Skeletal muscle tissue (tissue), 3 donors: ENCODE measurements at regions not wholly inside any gene's neighbourhood (a gene's known extent, or its start where the extent isn't known, plus 50 kb on each side); places are given as distances from the start of the nearest gene placed in this dataset.

Source experiments
- H3K27ac ChIP-seq: one replicate; pipeline ENCODE4 v1.7.0; 2013; ENCODE audit warnings: mild to moderate bottlenecking, low read depth, low read length, inconsistent platforms
- H3K27me3 ChIP-seq, 3 donors: one replicate each; pipeline ENCODE4 v1.7.0; 2013; ENCODE audit warnings: low read length in 3 of 3; ENCODE audit not compliant: control insufficient read depth in 3 of 3, insufficient read depth in 3 of 3
- H3K36me3 ChIP-seq, 3 donors: one replicate each; pipeline ENCODE4 v1.7.0; 2013; ENCODE audit warnings: low read length in 3 of 3; ENCODE audit not compliant: control insufficient read depth in 3 of 3, insufficient read depth in 3 of 3
- H3K4me1 ChIP-seq, 3 donors: one replicate each; pipeline ENCODE4 v1.7.0; 2013; ENCODE audit warnings: low read length in 3 of 3, mild to moderate bottlenecking in 3 of 3; ENCODE audit not compliant: control insufficient read depth in 3 of 3, insufficient read depth in 3 of 3
- H3K4me3 ChIP-seq, 3 donors: one replicate each; pipeline ENCODE4 v1.7.0; 2013; ENCODE audit warnings: low read length in 3 of 3
- H3K9ac ChIP-seq, 3 donors: one replicate each; pipeline ENCODE4 v1.7.0; 2013; ENCODE audit warnings: low read length in 3 of 3, mild to moderate bottlenecking in 3 of 3, moderate library complexity in 2 of 3, low read depth in 1 of 3
- H3K9me3 ChIP-seq, 3 donors: one replicate each; pipeline ENCODE4 v1.7.0; 2013; ENCODE audit warnings: low read length in 3 of 3; ENCODE audit not compliant: control insufficient read depth in 3 of 3
- donor health status: Osteomylitis.

- H3K4me3 ChIP-seq: no peak overlapping the region
- H3K9ac ChIP-seq: no peak overlapping the region
- peaks cover 0 to 2% (median 0%) of the 10 kb centered on the region in 3 donors for H3K9me3 ChIP-seq
- peaks cover 19 to 30% (median 27%) of the 10 kb centered on the region in 3 donors for H3K27me3 ChIP-seq
- no peaks in the 10 kb centered on the region for H3K4me1 ChIP-seq
- no peak overlapping the region for H3K27ac ChIP-seq
- no peaks in the 10 kb centered on the region for H3K36me3 ChIP-seq
Measured at GRCh38 chr9:97759581-97760288, 62.6 kb upstream of the XPA start.

GRCh38 chr9:97761056-97761598, 64.0 kb upstream of the XPA start:
- no peak overlapping the region for H3K27ac ChIP-seq
- no peaks in the 10 kb centered on the region for H3K36me3 ChIP-seq
- H3K4me3 ChIP-seq: no peak overlapping the region
- no peaks in the 10 kb centered on the region for H3K4me1 ChIP-seq
- H3K9ac ChIP-seq: no peak overlapping the region
- no peaks in the 10 kb centered on the region for H3K9me3 ChIP-seq
- H3K27me3 ChIP-seq: peaks cover 19 to 30% (median 27%) of the 10 kb centered on the region in 3 donors

DNA sequence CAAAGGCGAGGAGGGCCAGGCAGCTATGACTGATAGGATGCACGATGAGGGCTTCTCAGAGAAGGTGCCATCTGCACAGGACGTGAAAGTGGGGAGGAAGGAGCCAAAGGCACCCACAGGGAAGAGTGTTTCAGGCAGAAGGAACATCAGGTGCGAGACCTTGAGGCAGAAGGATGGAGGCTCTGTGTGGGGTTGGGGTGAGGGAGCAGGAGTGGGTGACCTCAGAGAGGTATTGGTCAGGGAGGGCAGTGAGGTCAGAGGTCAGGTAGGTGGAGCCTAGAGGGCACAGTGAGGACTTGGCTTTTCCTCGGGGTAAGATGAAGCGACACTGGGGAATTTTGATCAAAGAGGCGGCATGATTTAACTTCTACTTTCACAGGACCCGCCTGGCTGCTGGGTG, 64.7 kb upstream of the XPA start:
- Histone ChIP-seq H3K27me3 (peaks cover 17 to 31% (median 30%) of the 10 kb centered on the region in 3 donors), H3K27ac (no peak overlapping the region), H3K9me3 (no peaks in the 10 kb centered on the region)

GRCh38 chr9:97763874-97764273, 66.7 kb upstream of the XPA start:
- Histone ChIP-seq H3K4me1 (no peaks in the 10 kb centered on the region), H3K27ac (no peak overlapping the region), H3K9me3 (no peaks in the 10 kb centered on the region), H3K4me3 (no peak overlapping the region), H3K36me3 (no peaks in the 10 kb centered on the region), H3K27me3 (peaks cover 14 to 31% (median 30%) of the 10 kb centered on the region in 3 donors), H3K9ac (no peak overlapping the region)

More for the DNA sequence above, 64.7 kb upstream of the XPA start:
- Histone ChIP-seq H3K9ac (no peak overlapping the region), H3K4me3 (no peak overlapping the region), H3K4me1 (no peaks in the 10 kb centered on the region), H3K36me3 (no peaks in the 10 kb centered on the region)

DNA sequence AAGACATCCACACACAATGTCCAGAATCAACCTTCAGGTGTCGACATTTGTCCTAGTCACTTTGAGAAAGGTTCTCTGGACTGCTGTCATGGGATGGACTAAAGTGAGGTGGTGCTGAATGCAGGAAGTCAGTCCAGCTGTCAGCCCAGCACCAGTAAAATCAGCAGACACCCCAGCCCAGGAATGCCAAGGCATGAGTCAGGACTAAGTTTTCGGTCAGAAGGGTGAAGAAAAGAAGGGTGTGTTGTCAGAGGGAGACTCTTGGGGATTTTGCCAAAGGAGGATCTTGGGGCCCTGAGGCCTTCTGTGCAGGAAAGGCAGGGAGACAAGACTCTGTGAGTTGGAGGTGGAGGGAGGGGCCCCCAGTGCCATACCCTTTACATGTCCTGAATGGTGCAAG, 69.0 kb upstream of the XPA start:
- Histone ChIP-seq H3K4me3 (no peak overlapping the region), H3K9ac (no peak overlapping the region), H3K27me3 (peaks cover 24 to 42% (median 37%) of the 10 kb centered on the region in 3 donors), H3K36me3 (no peaks in the 10 kb centered on the region), H3K9me3 (no peaks in the 10 kb centered on the region), H3K27ac (no peak overlapping the region), H3K4me1 (no peaks in the 10 kb centered on the region)

GRCh38 chr9:97766610-97767009, 69.5 kb upstream of the XPA start:
- Histone ChIP-seq H3K4me1 (no peaks in the 10 kb centered on the region), H3K27ac (no peak overlapping the region), H3K4me3 (no peak overlapping the region), H3K9ac (no peak overlapping the region), H3K36me3 (no peaks in the 10 kb centered on the region), H3K9me3 (no peaks in the 10 kb centered on the region), H3K27me3 (peaks cover 25 to 37% (median 34%) of the 10 kb centered on the region in 3 donors)

- H3K27me3 ChIP-seq: peaks cover 22 to 34% (median 29%) of the 10 kb centered on the region in 3 donors
- H3K4me3 ChIP-seq: no peak overlapping the region
- no peak overlapping the region for H3K27ac ChIP-seq
- H3K9ac ChIP-seq: no peak overlapping the region
- no peaks in the 10 kb centered on the region for H3K9me3 ChIP-seq
- no peaks in the 10 kb centered on the region for H3K4me1 ChIP-seq
- no peaks in the 10 kb centered on the region for H3K36me3 ChIP-seq
Measured at GRCh38 chr9:97767891-97768290, 70.8 kb upstream of the XPA start.

DNA sequence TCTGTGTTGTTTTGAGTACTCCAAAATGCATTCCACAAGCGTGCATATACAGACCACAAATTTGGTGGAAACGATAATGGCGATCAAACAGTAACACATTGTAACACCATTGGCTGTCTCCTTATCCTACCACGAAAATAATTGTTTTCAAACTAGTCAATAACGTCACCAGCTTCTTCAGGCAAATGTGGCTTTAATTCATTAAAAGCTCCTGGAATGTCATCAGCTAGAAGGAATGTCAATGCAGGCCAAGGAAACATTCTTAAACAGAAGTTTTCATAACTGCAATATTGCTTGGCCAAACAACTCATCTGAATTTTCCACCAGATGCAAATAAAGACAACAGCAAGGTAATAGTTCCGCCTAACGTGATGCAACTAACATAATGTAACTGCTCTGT, 71.6 kb upstream of the XPA start:
- Histone ChIP-seq H3K4me1 (no peaks in the 10 kb centered on the region), H3K4me3 (no peak overlapping the region), H3K36me3 (no peaks in the 10 kb centered on the region), H3K27me3 (peaks cover 22 to 35% (median 31%) of the 10 kb centered on the region in 3 donors), H3K9me3 (no peaks in the 10 kb centered on the region), H3K9ac (no peak overlapping the region), H3K27ac (no peak overlapping the region)

DNA sequence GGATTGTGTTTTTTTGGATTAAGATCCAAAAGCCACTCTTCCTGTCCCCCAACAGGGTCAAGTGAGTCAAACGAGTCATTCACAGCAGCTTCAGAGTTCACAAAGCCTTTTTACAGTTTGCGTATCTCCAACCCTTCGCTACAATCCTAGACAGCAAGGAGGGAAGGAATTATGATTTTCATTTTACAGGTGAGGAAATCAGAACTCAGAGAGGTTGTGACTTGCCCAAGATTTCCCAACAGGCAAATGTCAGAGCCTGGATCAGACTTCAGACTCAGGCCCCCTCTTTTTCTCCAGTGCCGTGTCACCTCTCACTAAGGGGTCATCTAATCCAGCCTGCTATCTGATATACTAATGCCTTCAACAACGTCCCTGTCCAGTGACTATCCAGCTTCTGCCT, 72.1 kb upstream of the XPA start:
- no peak overlapping the region for H3K27ac ChIP-seq
- H3K9me3 ChIP-seq: no peaks in the 10 kb centered on the region
- no peak overlapping the region for H3K9ac ChIP-seq
- no peak overlapping the region for H3K4me3 ChIP-seq
- no peaks in the 10 kb centered on the region for H3K36me3 ChIP-seq
- no peaks in the 10 kb centered on the region for H3K4me1 ChIP-seq
- peaks cover 22 to 35% (median 29%) of the 10 kb centered on the region in 3 donors for H3K27me3 ChIP-seq

DNA sequence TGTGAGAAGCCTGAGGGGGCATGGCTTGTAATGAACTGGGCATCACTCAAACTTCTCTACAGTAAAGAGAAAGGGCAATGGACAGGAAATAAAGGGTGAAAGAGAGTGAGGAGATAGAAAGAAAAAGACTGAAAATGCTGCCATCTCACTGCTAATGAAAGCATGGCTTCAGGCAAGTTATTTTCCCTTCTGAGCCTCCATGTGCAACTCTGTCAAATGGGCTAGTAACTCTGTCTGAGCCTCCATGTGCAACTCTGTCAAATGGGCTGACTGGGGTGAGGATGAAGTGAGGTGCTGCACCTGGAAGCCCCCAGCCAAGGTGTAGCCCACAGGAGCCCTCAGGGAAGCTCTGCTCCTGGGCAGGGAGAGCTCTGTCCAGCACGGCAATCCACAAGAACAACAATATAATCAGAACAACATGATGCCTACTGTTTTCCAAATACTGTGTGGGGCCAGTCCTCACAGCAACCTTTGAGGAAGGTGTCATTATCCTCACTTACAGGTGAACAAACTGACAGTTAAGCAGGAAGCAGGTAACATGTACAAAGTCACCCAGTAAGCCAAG, 73.8 kb upstream of the XPA start:
- Histone ChIP-seq H3K4me3 (no peak overlapping the region), H3K9me3 (no peaks in the 10 kb centered on the region), H3K27me3 (peaks cover 22 to 35% (median 29%) of the 10 kb centered on the region in 3 donors), H3K4me1 (no peaks in the 10 kb centered on the region), H3K36me3 (no peaks in the 10 kb centered on the region), H3K9ac (no peak overlapping the region), H3K27ac (no peak overlapping the region)
